ENCODE measurements at regions not wholly inside any gene's neighbourhood (a gene's known extent, or its start where the extent isn't known, plus 50 kb on each side); places are given as distances from the start of the nearest gene placed in this dataset.

- no peak overlapping the region for H3K4me3 ChIP-seq
- no peak for DNase-seq (ENCODE audit: low read depth, low spot score)
- no peak for TF ChIP-seq POLR2AphosphoS5 (IDR thresholded peaks at IDR 0.05; ENCODE audit: borderline replicate concordance, low read depth, low read length)
- TF ChIP-seq EZH2 (IDR thresholded peaks at IDR 0.05): no peak
- no peak for TF ChIP-seq FOXP2 (optimal IDR thresholded peaks at IDR 0.05; ENCODE audit: control extremely low read depth, extremely low read length, insufficient read depth)
- H3K27ac ChIP-seq: no peak overlapping the region
- H3K36me3 ChIP-seq (ENCODE audit: insufficient read depth, low read length): no peaks in the 10 kb centered on the region
- no peak overlapping the region for H3K9ac ChIP-seq (ENCODE audit: insufficient read length)
- H3K9me3 ChIP-seq (ENCODE audit: low read depth, low read length): no peaks in the 10 kb centered on the region
Observed at GRCh38 chr2:204492417-204492816, 52.9 kb upstream of the PARD3B start.

DNA sequence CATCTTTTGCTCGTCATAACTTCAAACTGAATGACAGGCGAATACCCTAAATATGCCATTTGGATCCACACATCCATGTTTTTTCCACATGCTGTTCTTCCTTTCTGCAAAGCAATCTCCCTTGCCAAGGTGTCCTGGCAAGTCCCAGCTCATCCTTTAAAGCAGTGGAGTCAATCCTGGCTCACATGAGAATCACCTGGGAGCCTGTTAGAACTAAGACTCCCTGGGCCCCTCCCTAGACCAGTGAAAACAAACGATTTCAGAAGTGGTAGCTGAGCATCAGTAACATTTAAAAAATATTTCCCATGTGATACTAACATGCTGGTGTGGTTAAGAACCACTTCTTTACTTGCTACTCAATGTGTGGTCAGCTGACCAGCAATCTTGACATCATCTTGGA lies 50.6 kb upstream of the PARD3B start:
- no peaks in the 10 kb centered on the region for H3K9me3 ChIP-seq (ENCODE audit: low read depth, low read length)
- no peak overlapping the region for H3K9ac ChIP-seq (ENCODE audit: insufficient read length)
- no peaks in the 10 kb centered on the region for H3K36me3 ChIP-seq (ENCODE audit: insufficient read depth, low read length)
- DNase-seq (ENCODE audit: low read depth, low spot score): no peak
- no peak overlapping the region for H3K4me3 ChIP-seq
- TF ChIP-seq FOXP2 (optimal IDR thresholded peaks at IDR 0.05; ENCODE audit: control extremely low read depth, extremely low read length, insufficient read depth) (no peak), EZH2 (IDR thresholded peaks at IDR 0.05) (no peak), POLR2AphosphoS5 (IDR thresholded peaks at IDR 0.05; ENCODE audit: borderline replicate concordance, low read depth, low read length) (no peak)
- H3K27ac ChIP-seq: no peak overlapping the region

DNA sequence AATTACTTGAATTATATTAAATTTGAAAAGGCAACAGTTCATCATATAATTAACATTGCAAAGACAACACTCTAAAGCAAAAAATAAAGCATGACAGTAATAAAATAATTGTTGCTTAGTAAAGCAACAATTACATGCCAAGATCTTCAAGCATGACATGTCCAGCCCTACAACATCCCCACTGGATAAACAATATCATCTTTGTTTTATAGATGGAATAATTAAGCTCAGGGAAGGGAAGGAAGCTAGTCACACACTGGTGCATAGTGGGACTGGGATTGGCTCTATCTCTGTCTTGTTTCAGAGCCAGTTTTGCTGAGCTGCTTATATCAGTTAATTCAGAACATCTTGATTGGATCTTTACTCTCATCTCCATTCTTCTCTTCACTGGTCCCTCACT lies 49.9 kb upstream of the PARD3B start:
- Histone ChIP-seq H3K4me3 (no peak overlapping the region), H3K36me3 (ENCODE audit: insufficient read depth, low read length) (no peaks in the 10 kb centered on the region), H3K9ac (ENCODE audit: insufficient read length) (no peak overlapping the region), H3K9me3 (ENCODE audit: low read depth, low read length) (no peaks in the 10 kb centered on the region), H3K27ac (no peak overlapping the region)
- no peak for TF ChIP-seq POLR2AphosphoS5 (IDR thresholded peaks at IDR 0.05; ENCODE audit: borderline replicate concordance, low read depth, low read length)
- DNase-seq (ENCODE audit: low read depth, low spot score): no peak
